Keratinocyte (primary cell): ENCODE measurements at regions not wholly inside any gene's neighbourhood (a gene's known extent, or its start where the extent isn't known, plus 50 kb on each side); places are given as distances from the start of the nearest gene placed in this dataset.

Experiments
- EZH2 ChIP-seq: IDR thresholded peaks from one replicate; pipeline ENCODE4 v1.6.1; 2012; ENCODE audit warnings: inconsistent platforms, mild to moderate bottlenecking, low read length, moderate library complexity
- TF ChIP-seq, protein P1 (sequence below), 3 experiments: IDR thresholded peaks in 1 of 3; conservative IDR thresholded peaks in 1 of 3; optimal IDR thresholded peaks in 1 of 3; 2 replicates in 2 of 3; 3 replicates in 1 of 3; pipeline versions ENCODE3 to v1.5.1; 2011; ENCODE audit warnings: low read length in 3 of 3, mild to moderate bottlenecking in 3 of 3, moderate library complexity in 2 of 3, control low read depth in 1 of 3, inconsistent platforms in 1 of 3; ENCODE audit not compliant: insufficient read depth in 2 of 3; ENCODE audit errors: extremely low read depth in 1 of 3

DNA sequence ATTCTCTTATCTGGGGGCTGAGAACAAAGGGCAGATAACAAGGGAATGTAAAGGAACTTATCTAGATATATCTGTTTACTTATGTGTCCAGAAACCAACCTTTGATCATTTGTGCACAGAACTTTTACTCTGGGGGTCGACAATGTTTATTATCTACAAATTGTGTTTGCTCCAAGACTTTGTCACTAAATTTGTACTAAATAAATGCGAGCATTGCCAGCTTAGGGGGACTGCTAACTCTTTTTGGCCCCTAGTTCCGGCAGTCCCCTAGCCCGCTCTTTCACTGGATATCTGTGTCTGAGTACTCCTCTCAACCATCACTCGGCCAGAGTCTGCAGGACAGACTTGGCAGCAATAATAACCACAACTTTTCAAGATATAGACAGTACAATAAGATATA is 88.2 kb downstream of the FSCB start:
- TF ChIP-seq, protein P1, sequence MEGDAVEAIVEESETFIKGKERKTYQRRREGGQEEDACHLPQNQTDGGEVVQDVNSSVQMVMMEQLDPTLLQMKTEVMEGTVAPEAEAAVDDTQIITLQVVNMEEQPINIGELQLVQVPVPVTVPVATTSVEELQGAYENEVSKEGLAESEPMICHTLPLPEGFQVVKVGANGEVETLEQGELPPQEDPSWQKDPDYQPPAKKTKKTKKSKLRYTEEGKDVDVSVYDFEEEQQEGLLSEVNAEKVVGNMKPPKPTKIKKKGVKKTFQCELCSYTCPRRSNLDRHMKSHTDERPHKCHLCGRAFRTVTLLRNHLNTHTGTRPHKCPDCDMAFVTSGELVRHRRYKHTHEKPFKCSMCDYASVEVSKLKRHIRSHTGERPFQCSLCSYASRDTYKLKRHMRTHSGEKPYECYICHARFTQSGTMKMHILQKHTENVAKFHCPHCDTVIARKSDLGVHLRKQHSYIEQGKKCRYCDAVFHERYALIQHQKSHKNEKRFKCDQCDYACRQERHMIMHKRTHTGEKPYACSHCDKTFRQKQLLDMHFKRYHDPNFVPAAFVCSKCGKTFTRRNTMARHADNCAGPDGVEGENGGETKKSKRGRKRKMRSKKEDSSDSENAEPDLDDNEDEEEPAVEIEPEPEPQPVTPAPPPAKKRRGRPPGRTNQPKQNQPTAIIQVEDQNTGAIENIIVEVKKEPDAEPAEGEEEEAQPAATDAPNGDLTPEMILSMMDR (optimal IDR thresholded peaks at IDR 0.05 in 1 of 3, IDR thresholded peaks at IDR 0.05 in 1 of 3, conservative IDR thresholded peaks at IDR 0.05 in 1 of 3; ENCODE audit: extremely low read depth in 1 of 3, insufficient read depth in 2 of 3, low read length in 3 of 3): no peak
- no peak for TF ChIP-seq EZH2
